WERI-Rb-1 (cell line): ENCODE measurements at regions not wholly inside any gene's neighbourhood (a gene's known extent, or its start where the extent isn't known, plus 50 kb on each side); places are given as distances from the start of the nearest gene placed in this dataset.

ENCODE experiments used
- DNase-seq: peaks from one replicate; pipeline ENCODE4 v3.0.0-alpha.2; 2020
- H3K27ac ChIP-seq: fragments of 250-450 bp; sonication (Bioruptor Pico); 2 replicates; pipeline ENCODE4 v1.5.1; 2020; ENCODE audit warnings: mild to moderate bottlenecking, moderate library complexity
- H3K27me3 ChIP-seq: fragments of 250-450 bp; sonication (Bioruptor Pico); 2 replicates; pipeline ENCODE4 v1.5.1; 2021; ENCODE audit warnings: mild to moderate bottlenecking, low read depth, moderate library complexity; ENCODE audit not compliant: insufficient read depth, severe bottlenecking
- H3K36me3 ChIP-seq: fragments of 250-450 bp; sonication (Bioruptor Pico); 2 replicates; pipeline ENCODE4 v1.5.1; 2020; ENCODE audit warnings: mild to moderate bottlenecking, moderate library complexity
- H3K4me3 ChIP-seq: 2 replicates; pipeline ENCODE4 v1.5.1; 2011; ENCODE audit warnings: low read depth, mild to moderate bottlenecking, control low read depth, low read length
- H3K9me3 ChIP-seq: fragments of 250-450 bp; sonication (Bioruptor Pico); 2 replicates; pipeline ENCODE4 v1.5.1; 2021; ENCODE audit warnings: mild to moderate bottlenecking, moderate library complexity; ENCODE audit not compliant: severe bottlenecking
- CTCF ChIP-seq: IDR thresholded peaks from 2 replicates; pipeline ENCODE4 v1.5.1; 2011; ENCODE audit warnings: low read depth, mild to moderate bottlenecking, control low read depth, inconsistent platforms, low read length

- Histone ChIP-seq H3K27ac (no peak overlapping the region), H3K27me3 (no peaks in the 10 kb centered on the region), H3K36me3 (no peaks in the 10 kb centered on the region), H3K4me3 (no peak overlapping the region), H3K9me3 (no peaks in the 10 kb centered on the region)
- DNase-seq: no peak
- TF ChIP-seq CTCF: no peak
These were observed 122.5 kb upstream of the KCNJ15 start for GRCh38 chr21:38134084-38134873.

GRCh38 chr21:38136201-38136600 is 120.6 kb upstream of the KCNJ15 start:
- no peak overlapping the region for H3K4me3 ChIP-seq
- no peak for DNase-seq
- no peak for TF ChIP-seq CTCF
- no peaks in the 10 kb centered on the region for H3K9me3 ChIP-seq
- H3K27me3 ChIP-seq: no peaks in the 10 kb centered on the region
- H3K27ac ChIP-seq: no peak overlapping the region
- no peaks in the 10 kb centered on the region for H3K36me3 ChIP-seq

GRCh38 chr21:38139380-38140168 is 117.2 kb upstream of the KCNJ15 start:
- Histone ChIP-seq H3K9me3 (peaks cover 1% of the 10 kb centered on the region), H3K4me3 (0 out of 2 replicates have a peak overlapping the region, but pooled peaks have one; percentile 1), H3K36me3 (no peaks in the 10 kb centered on the region), H3K27me3 (no peaks in the 10 kb centered on the region), H3K27ac (peak overlapping the region; percentile 40)
- DNase-seq: no peak
- no peak for TF ChIP-seq CTCF

- Histone ChIP-seq H3K4me3 (peak overlapping the region; percentile 18), H3K27ac (peak overlapping the region; percentile 69), H3K27me3 (no peaks in the 10 kb centered on the region), H3K36me3 (no peaks in the 10 kb centered on the region), H3K9me3 (peaks cover 6% of the 10 kb centered on the region)
- DNase-seq: peak; percentile 75
- TF ChIP-seq CTCF: no peak
These were observed 116.4 kb upstream of the KCNJ15 start for GRCh38 chr21:38140207-38140903.

- H3K4me3 ChIP-seq: no peak overlapping the region
- TF ChIP-seq CTCF: no peak
- no peaks in the 10 kb centered on the region for H3K36me3 ChIP-seq
- DNase-seq: no peak
- H3K9me3 ChIP-seq: peaks cover 6% of the 10 kb centered on the region
- H3K27ac ChIP-seq: no peak overlapping the region
- no peaks in the 10 kb centered on the region for H3K27me3 ChIP-seq
These were observed 114.6 kb upstream of the KCNJ15 start for GRCh38 chr21:38142224-38142623.
